GM12873 (cell line): ENCODE measurements at regions not wholly inside any gene's neighbourhood (a gene's known extent, or its start where the extent isn't known, plus 50 kb on each side); places are given as distances from the start of the nearest gene placed in this dataset.

Source experiments
- CTCF ChIP-seq: IDR thresholded peaks from 2 replicates; pipeline ENCODE4 v1.5.1; 2012; ENCODE audit warnings: low read depth, mild to moderate bottlenecking, moderate library complexity, low read length, control low read depth; ENCODE audit not compliant: insufficient read depth; ENCODE audit errors: missing control alignments

GRCh38 chr4:188197566-188197965, 58.3 kb downstream of the TRIML1 start:
- TF ChIP-seq CTCF, result no peak

GRCh38 chr4:188198982-188199792, 59.9 kb downstream of the TRIML1 start:
- no peak for TF ChIP-seq CTCF

GRCh38 chr4:188201851-188202250, 62.6 kb downstream of the TRIML1 start:
- no peak for TF ChIP-seq CTCF

GRCh38 chr4:188206783-188207182, 67.5 kb downstream of the TRIML1 start:
- TF ChIP-seq CTCF, result no peak

GRCh38 chr4:188214861-188215260, 75.6 kb downstream of the TRIML1 start:
- TF ChIP-seq CTCF, result no peak

- TF ChIP-seq CTCF, result no peak
Observed at GRCh38 chr4:188218392-188218791, 79.2 kb downstream of the TRIML1 start.

- no peak for TF ChIP-seq CTCF
Observed at GRCh38 chr4:188220006-188220405, 80.8 kb downstream of the TRIML1 start.
